Mammary epithelial cell (primary cell): ENCODE measurements at regions not wholly inside any gene's neighbourhood (a gene's known extent, or its start where the extent isn't known, plus 50 kb on each side); places are given as distances from the start of the nearest gene placed in this dataset.

Experiments
- EZH2 ChIP-seq: IDR thresholded peaks from 2 replicates; pipeline ENCODE4 v1.6.1; 2012; ENCODE audit warnings: low read length, inconsistent platforms, borderline replicate concordance
- TF ChIP-seq, protein P1 (sequence below), 2 donors: IDR thresholded peaks in 1 of 2; conservative IDR thresholded peaks in 1 of 2; 2 replicates each; pipeline ENCODE4 v1.5.1; 2011 to 2012; ENCODE audit warnings: inconsistent platforms in 2 of 2, low read length in 2 of 2, mild to moderate bottlenecking in 2 of 2, control low read depth in 1 of 2, low read depth in 1 of 2; ENCODE audit not compliant: insufficient read depth in 1 of 2; ENCODE audit errors: extremely low read depth in 1 of 2

- TF ChIP-seq EZH2 = no peak
- TF ChIP-seq, protein P1, sequence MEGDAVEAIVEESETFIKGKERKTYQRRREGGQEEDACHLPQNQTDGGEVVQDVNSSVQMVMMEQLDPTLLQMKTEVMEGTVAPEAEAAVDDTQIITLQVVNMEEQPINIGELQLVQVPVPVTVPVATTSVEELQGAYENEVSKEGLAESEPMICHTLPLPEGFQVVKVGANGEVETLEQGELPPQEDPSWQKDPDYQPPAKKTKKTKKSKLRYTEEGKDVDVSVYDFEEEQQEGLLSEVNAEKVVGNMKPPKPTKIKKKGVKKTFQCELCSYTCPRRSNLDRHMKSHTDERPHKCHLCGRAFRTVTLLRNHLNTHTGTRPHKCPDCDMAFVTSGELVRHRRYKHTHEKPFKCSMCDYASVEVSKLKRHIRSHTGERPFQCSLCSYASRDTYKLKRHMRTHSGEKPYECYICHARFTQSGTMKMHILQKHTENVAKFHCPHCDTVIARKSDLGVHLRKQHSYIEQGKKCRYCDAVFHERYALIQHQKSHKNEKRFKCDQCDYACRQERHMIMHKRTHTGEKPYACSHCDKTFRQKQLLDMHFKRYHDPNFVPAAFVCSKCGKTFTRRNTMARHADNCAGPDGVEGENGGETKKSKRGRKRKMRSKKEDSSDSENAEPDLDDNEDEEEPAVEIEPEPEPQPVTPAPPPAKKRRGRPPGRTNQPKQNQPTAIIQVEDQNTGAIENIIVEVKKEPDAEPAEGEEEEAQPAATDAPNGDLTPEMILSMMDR (conservative IDR thresholded peaks at IDR 0.05 in 1 of 2, IDR thresholded peaks at IDR 0.05 in 1 of 2; ENCODE audit: extremely low read depth in 1 of 2, insufficient read depth in 1 of 2, low read depth in 1 of 2, low read length in 2 of 2) = no peak
Observed at GRCh38 chr10:123287594-123288247, 133.5 kb downstream of the BUB3 start.
